ENCODE measurements at regions not wholly inside any gene's neighbourhood (a gene's known extent, or its start where the extent isn't known, plus 50 kb on each side); places are given as distances from the start of the nearest gene placed in this dataset.

DNA sequence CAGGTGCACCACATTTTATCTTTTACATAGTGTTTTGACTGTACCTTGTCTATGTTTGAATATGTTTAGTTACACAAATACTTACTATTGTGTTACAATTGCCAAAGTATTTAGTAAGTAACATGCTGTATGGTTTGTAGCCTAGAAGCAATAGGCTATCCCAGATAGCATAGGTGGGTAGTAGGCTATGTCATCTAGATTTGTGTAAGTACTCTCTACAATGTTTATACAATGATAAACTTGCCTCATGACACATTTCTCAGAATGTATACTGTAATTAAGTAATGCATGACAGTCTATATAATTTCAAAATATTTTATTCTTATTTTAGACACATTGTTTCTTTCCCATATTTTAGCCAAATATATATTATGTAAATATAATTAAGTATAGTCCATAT is 836.8 kb upstream of the CDH9 start:
- TF ChIP-seq, protein P1, sequence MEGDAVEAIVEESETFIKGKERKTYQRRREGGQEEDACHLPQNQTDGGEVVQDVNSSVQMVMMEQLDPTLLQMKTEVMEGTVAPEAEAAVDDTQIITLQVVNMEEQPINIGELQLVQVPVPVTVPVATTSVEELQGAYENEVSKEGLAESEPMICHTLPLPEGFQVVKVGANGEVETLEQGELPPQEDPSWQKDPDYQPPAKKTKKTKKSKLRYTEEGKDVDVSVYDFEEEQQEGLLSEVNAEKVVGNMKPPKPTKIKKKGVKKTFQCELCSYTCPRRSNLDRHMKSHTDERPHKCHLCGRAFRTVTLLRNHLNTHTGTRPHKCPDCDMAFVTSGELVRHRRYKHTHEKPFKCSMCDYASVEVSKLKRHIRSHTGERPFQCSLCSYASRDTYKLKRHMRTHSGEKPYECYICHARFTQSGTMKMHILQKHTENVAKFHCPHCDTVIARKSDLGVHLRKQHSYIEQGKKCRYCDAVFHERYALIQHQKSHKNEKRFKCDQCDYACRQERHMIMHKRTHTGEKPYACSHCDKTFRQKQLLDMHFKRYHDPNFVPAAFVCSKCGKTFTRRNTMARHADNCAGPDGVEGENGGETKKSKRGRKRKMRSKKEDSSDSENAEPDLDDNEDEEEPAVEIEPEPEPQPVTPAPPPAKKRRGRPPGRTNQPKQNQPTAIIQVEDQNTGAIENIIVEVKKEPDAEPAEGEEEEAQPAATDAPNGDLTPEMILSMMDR (IDR thresholded peaks at IDR 0.05): no peak
- TF ChIP-seq EP300 (IDR thresholded peaks at IDR 0.05) (no peak), POLR2A (IDR thresholded peaks at IDR 0.05) (no peak)

All from ovary (tissue), 3 donors.